ENCODE measurements at regions not wholly inside any gene's neighbourhood (a gene's known extent, or its start where the extent isn't known, plus 50 kb on each side); places are given as distances from the start of the nearest gene placed in this dataset.

- Mint-ChIP-seq H3K27ac (no peak overlapping the region), H3K27me3 (ENCODE audit: low read depth in 3 of 3) (peaks cover 0 to 1% (median 0%) of the 10 kb centered on the region in 3 donors), H3K9me3 (no peaks in the 10 kb centered on the region), H3K36me3 (no peaks in the 10 kb centered on the region), H3K4me1 (no peaks in the 10 kb centered on the region), H3K4me3 (no peak overlapping the region)
- H3K4me3 ChIP-seq (replicated peaks in 1 of 3; ENCODE audit: low read depth in 2 of 3, low read length in 3 of 3), result no peak overlapping the region
- WGBS (ENCODE audit: insufficient coverage), result no CpG with 5 or more reads among the region's 1 CpG
- TF ChIP-seq CTCF (IDR thresholded peaks at IDR 0.05), result no peak
- H3K9me3 ChIP-seq (replicated peaks in 1 of 2; ENCODE audit: control insufficient read depth in 1 of 2, insufficient read depth in 1 of 2, low read length in 2 of 2), result no peaks in the 10 kb centered on the region
- H2AFZ ChIP-seq (ENCODE audit: insufficient read depth, low read depth, low read length, poor library complexity, severe bottlenecking), result no peak overlapping the region
- no peaks in the 10 kb centered on the region for H3K4me1 ChIP-seq (ENCODE audit: control insufficient read depth in 1 of 2, insufficient read depth in 2 of 2, low read length in 2 of 2)
- intact Hi-C loops (cut with micrococcal nuclease), result no loop called here
- DNase-seq, result no peak
- H3K4me2 ChIP-seq (replicated peaks; ENCODE audit: extremely low read depth, low read length, poor library complexity, severe bottlenecking), result no peak overlapping the region
- no peaks in the 10 kb centered on the region for H3K36me3 ChIP-seq (replicated peaks in 1 of 2; ENCODE audit: control insufficient read depth in 1 of 2, insufficient read depth in 2 of 2, low read length in 2 of 2)
- no peaks in the 10 kb centered on the region for H3K79me2 ChIP-seq (ENCODE audit: insufficient read depth, low read length)
- H3K27me3 ChIP-seq (ENCODE audit: control insufficient read depth in 2 of 2, insufficient read depth in 2 of 2, low read length in 2 of 2), result no peaks in the 10 kb centered on the region
- H3K27ac ChIP-seq (ENCODE audit: low read depth in 1 of 2, low read length in 2 of 2), result no peak overlapping the region
- H4K20me1 ChIP-seq (ENCODE audit: insufficient read depth, low read length), result no peaks in the 10 kb centered on the region
- H3K9ac ChIP-seq (ENCODE audit: insufficient read depth, low read length, poor library complexity, severe bottlenecking), result no peak overlapping the region
Measured at GRCh38 chr1:219826290-219826689, 102.1 kb downstream of the SLC30A10 start.

DNA sequence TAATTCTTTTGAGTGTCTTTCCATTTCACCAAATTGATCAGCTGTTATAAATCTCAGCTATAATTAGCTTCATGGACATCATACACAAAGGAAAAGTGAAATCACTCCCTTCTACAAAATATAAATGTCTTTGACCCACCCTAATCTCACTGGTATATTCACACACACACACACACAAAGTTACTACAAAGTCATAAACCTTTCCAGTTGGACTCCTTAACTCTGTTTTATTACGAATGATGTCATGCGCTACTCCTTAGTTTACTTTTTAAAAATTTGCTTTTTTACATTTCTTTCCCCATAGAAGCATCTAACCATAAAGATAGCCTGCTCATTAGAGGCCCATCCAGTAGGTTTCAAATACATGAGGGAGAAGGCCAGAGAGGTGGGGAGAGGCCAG is 103.0 kb downstream of the SLC30A10 start:
- Histone ChIP-seq H3K9me3 (replicated peaks in 1 of 2; ENCODE audit: control insufficient read depth in 1 of 2, insufficient read depth in 1 of 2, low read length in 2 of 2) (no peaks in the 10 kb centered on the region), H3K4me3 (replicated peaks in 1 of 3; ENCODE audit: low read depth in 2 of 3, low read length in 3 of 3) (no peak overlapping the region), H3K9ac (ENCODE audit: insufficient read depth, low read length, poor library complexity, severe bottlenecking) (no peak overlapping the region), H3K79me2 (ENCODE audit: insufficient read depth, low read length) (no peaks in the 10 kb centered on the region), H3K27me3 (ENCODE audit: control insufficient read depth in 2 of 2, insufficient read depth in 2 of 2, low read length in 2 of 2) (no peaks in the 10 kb centered on the region), H2AFZ (ENCODE audit: insufficient read depth, low read depth, low read length, poor library complexity, severe bottlenecking) (no peak overlapping the region), H3K27ac (ENCODE audit: low read depth in 1 of 2, low read length in 2 of 2) (no peak overlapping the region), H3K4me2 (replicated peaks; ENCODE audit: extremely low read depth, low read length, poor library complexity, severe bottlenecking) (no peak overlapping the region), H3K36me3 (replicated peaks in 1 of 2; ENCODE audit: control insufficient read depth in 1 of 2, insufficient read depth in 2 of 2, low read length in 2 of 2) (no peaks in the 10 kb centered on the region), H4K20me1 (ENCODE audit: insufficient read depth, low read length) (no peaks in the 10 kb centered on the region), H3K4me1 (ENCODE audit: control insufficient read depth in 1 of 2, insufficient read depth in 2 of 2, low read length in 2 of 2) (no peaks in the 10 kb centered on the region)
- H3K4me1 Mint-ChIP-seq, result no peaks in the 10 kb centered on the region
- H3K4me3 Mint-ChIP-seq, result no peak overlapping the region
- WGBS (ENCODE audit: insufficient coverage), result no CpG with 5 or more reads among the region's 2 CpGs
- H3K9me3 Mint-ChIP-seq, result no peaks in the 10 kb centered on the region
- intact Hi-C loops (cut with micrococcal nuclease), result no loop called here
- no peaks in the 10 kb centered on the region for H3K36me3 Mint-ChIP-seq
- no peak overlapping the region for H3K27ac Mint-ChIP-seq
- peaks cover 0 to 2% (median 1%) of the 10 kb centered on the region in 3 donors for H3K27me3 Mint-ChIP-seq (ENCODE audit: low read depth in 3 of 3)
- TF ChIP-seq CTCF (IDR thresholded peaks at IDR 0.05), result no peak
- DNase-seq, result no peak
